ENCODE measurements at regions not wholly inside any gene's neighbourhood (a gene's known extent, or its start where the extent isn't known, plus 50 kb on each side); places are given as distances from the start of the nearest gene placed in this dataset.

DNA sequence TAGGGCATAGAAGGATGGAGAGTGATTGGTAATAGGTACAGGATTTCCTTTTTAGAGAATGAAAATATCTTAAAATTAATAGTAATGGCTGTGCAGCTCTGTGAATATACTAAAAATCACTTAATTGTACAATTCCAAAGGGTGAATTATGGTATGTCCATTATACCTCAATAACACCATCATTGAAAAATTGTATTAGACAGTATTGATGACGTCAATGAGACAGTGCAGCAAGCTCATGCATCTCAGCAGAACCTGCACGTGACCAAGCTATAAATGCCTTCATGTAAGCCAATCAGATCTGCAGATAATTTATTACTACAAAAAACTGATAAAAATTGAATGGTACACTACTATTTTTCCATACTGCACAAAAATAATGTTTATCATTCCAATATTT is 354.4 kb upstream of the CDH19 start:
- TF ChIP-seq, protein P1, sequence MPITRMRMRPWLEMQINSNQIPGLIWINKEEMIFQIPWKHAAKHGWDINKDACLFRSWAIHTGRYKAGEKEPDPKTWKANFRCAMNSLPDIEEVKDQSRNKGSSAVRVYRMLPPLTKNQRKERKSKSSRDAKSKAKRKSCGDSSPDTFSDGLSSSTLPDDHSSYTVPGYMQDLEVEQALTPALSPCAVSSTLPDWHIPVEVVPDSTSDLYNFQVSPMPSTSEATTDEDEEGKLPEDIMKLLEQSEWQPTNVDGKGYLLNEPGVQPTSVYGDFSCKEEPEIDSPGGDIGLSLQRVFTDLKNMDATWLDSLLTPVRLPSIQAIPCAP (CRISPR knock-in tag; IDR thresholded peaks at IDR 0.05): no peak
- TF ChIP-seq, protein P2, sequence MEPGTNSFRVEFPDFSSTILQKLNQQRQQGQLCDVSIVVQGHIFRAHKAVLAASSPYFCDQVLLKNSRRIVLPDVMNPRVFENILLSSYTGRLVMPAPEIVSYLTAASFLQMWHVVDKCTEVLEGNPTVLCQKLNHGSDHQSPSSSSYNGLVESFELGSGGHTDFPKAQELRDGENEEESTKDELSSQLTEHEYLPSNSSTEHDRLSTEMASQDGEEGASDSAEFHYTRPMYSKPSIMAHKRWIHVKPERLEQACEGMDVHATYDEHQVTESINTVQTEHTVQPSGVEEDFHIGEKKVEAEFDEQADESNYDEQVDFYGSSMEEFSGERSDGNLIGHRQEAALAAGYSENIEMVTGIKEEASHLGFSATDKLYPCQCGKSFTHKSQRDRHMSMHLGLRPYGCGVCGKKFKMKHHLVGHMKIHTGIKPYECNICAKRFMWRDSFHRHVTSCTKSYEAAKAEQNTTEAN (CRISPR knock-in tag; IDR thresholded peaks at IDR 0.05): no peak
- TF ChIP-seq, protein P3, sequence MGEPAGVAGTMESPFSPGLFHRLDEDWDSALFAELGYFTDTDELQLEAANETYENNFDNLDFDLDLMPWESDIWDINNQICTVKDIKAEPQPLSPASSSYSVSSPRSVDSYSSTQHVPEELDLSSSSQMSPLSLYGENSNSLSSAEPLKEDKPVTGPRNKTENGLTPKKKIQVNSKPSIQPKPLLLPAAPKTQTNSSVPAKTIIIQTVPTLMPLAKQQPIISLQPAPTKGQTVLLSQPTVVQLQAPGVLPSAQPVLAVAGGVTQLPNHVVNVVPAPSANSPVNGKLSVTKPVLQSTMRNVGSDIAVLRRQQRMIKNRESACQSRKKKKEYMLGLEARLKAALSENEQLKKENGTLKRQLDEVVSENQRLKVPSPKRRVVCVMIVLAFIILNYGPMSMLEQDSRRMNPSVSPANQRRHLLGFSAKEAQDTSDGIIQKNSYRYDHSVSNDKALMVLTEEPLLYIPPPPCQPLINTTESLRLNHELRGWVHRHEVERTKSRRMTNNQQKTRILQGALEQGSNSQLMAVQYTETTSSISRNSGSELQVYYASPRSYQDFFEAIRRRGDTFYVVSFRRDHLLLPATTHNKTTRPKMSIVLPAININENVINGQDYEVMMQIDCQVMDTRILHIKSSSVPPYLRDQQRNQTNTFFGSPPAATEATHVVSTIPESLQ (CRISPR knock-in tag; IDR thresholded peaks at IDR 0.05): no peak
- TF ChIP-seq ESRRA (CRISPR knock-in tag; IDR thresholded peaks at IDR 0.05; ENCODE audit: borderline replicate concordance): no peak
- TF ChIP-seq HMGA2 (CRISPR knock-in tag; IDR thresholded peaks at IDR 0.05): no peak
- no peak for TF ChIP-seq CREM (CRISPR knock-in tag; IDR thresholded peaks at IDR 0.05)
- TF ChIP-seq KAT7 (CRISPR knock-in tag; IDR thresholded peaks at IDR 0.05; ENCODE audit: borderline replicate concordance): no peak
- TF ChIP-seq CBFB (CRISPR knock-in tag; IDR thresholded peaks at IDR 0.05; ENCODE audit: low read depth): no peak
- TF ChIP-seq ZNF423 (CRISPR knock-in tag; IDR thresholded peaks at IDR 0.05): no peak
- no peak for TF ChIP-seq CREB1 (CRISPR knock-in tag; IDR thresholded peaks at IDR 0.05)
- no peak for TF ChIP-seq NFATC4 (CRISPR knock-in tag; IDR thresholded peaks at IDR 0.05)
- no peak for TF ChIP-seq PRDM15 (CRISPR knock-in tag; IDR thresholded peaks at IDR 0.05)
- TF ChIP-seq GABPB1 (CRISPR knock-in tag; IDR thresholded peaks at IDR 0.05): no peak
- TF ChIP-seq E2F4 (CRISPR knock-in tag; IDR thresholded peaks at IDR 0.05; ENCODE audit: borderline replicate concordance, low read depth): no peak
- TF ChIP-seq USF1 (CRISPR knock-in tag; IDR thresholded peaks at IDR 0.05): no peak
- no peak for TF ChIP-seq GRHL2 (CRISPR knock-in tag; IDR thresholded peaks at IDR 0.05; ENCODE audit: insufficient replicate concordance, severe bottlenecking)
- TF ChIP-seq NFE2L1 (CRISPR knock-in tag; IDR thresholded peaks at IDR 0.05): no peak
- DNase-seq (ENCODE audit: low spot score): no peak
- Mint-ChIP-seq H3K27me3 (ENCODE audit: low read depth) (no peaks in the 10 kb centered on the region), H3K36me3 (no peaks in the 10 kb centered on the region), H3K4me3 (no peak overlapping the region), H3K4me1 (no peaks in the 10 kb centered on the region), H3K27ac (no peak overlapping the region), H3K9me3 (peaks cover 3% of the 10 kb centered on the region; the same call in 1 of the 2 replicates)
- ChIA-PET CTCF (interaction anchor here (0.7 to 1.2 kb wide), 2 partner anchors 15 to 341 kb away, joined by 3 to 5 read pairs; no protein-coding TSS in a partner anchor), POLR2A (no interaction called here)
- no peak for ATAC-seq

- Mint-ChIP-seq H3K9me3 (peaks cover 27% of the 10 kb centered on the region), H3K4me1 (no peaks in the 10 kb centered on the region), H3K27ac (no peak overlapping the region), H3K27me3 (ENCODE audit: low read depth) (no peaks in the 10 kb centered on the region), H3K4me3 (no peak overlapping the region), H3K36me3 (peaks cover 12% of the 10 kb centered on the region)
- TF ChIP-seq ZNF138 (CRISPR knock-in tag; conservative IDR thresholded peaks at IDR 0.05) (no peak), NR3C1 (CRISPR knock-in tag; conservative IDR thresholded peaks at IDR 0.05; ENCODE audit: low read depth) (no peak), SMAD3 (CRISPR knock-in tag; IDR thresholded peaks at IDR 0.05; ENCODE audit: borderline replicate concordance) (no peak), FOXP1 (CRISPR knock-in tag; IDR thresholded peaks at IDR 0.05; ENCODE audit: borderline replicate concordance) (no peak), ATF3 (CRISPR knock-in tag; conservative IDR thresholded peaks at IDR 0.05) (no peak), GRHL2 (CRISPR knock-in tag; IDR thresholded peaks at IDR 0.05; ENCODE audit: insufficient replicate concordance, severe bottlenecking) (no peak), RORB (CRISPR knock-in tag; IDR thresholded peaks at IDR 0.05) (no peak), FOXK1 (CRISPR knock-in tag; IDR thresholded peaks at IDR 0.05) (no peak), IRF2 (CRISPR knock-in tag; IDR thresholded peaks at IDR 0.05; ENCODE audit: borderline replicate concordance, low read depth) (no peak)
- POLR2A ChIA-PET: no interaction called here
- CTCF ChIA-PET: no interaction called here
- ATAC-seq (no peak), DNase-seq (ENCODE audit: low spot score) (no peak)
Measured at GRCh38 chr18:66951750-66952149, 347.9 kb upstream of the CDH19 start.
